Renal cortical epithelial cell (primary cell): ENCODE measurements at regions not wholly inside any gene's neighbourhood (a gene's known extent, or its start where the extent isn't known, plus 50 kb on each side); places are given as distances from the start of the nearest gene placed in this dataset.
"Not testable (repeated sequence)": the region's sequence is repeated elsewhere in the genome, so short reads cannot be mapped to it uniquely, and the experiment has no call there.

ENCODE experiments used
- DNase-seq: peaks from one replicate; pipeline ENCODE4 v3.0.0-alpha.2; 2011; ENCODE audit warnings: low read depth

GRCh38 chr2:210956101-210956500 lies 399.7 kb downstream of the CPS1 start:
- no peak for DNase-seq

GRCh38 chr2:210961249-210961648 lies 404.9 kb downstream of the CPS1 start:
- DNase-seq, result peak; percentile 78

- DNase-seq, result no peak
These were observed 407.0 kb downstream of the CPS1 start for GRCh38 chr2:210963386-210963785.

- DNase-seq, result peak; percentile 6
These were observed 407.9 kb downstream of the CPS1 start for GRCh38 chr2:210964141-210964764.

GRCh38 chr2:210965472-210965871 lies 409.1 kb downstream of the CPS1 start:
- DNase-seq, result no peak

- DNase-seq, result no peak
These were observed 409.9 kb downstream of the CPS1 start for GRCh38 chr2:210966330-210966729.

- DNase-seq, result no peak
These were observed 415.0 kb downstream of the CPS1 start for GRCh38 chr2:210971431-210971830.

GRCh38 chr2:210986806-210987205 lies 430.4 kb downstream of the CPS1 start:
- DNase-seq, result not testable (repeated sequence)

GRCh38 chr2:210991107-210991506 lies 434.7 kb downstream of the CPS1 start:
- DNase-seq, result no peak

GRCh38 chr2:210994104-210994503 lies 437.7 kb downstream of the CPS1 start:
- DNase-seq, result no peak

GRCh38 chr2:210997373-210997772 lies 441.0 kb downstream of the CPS1 start:
- DNase-seq, result no peak

GRCh38 chr2:210998334-210998733 lies 441.9 kb downstream of the CPS1 start:
- DNase-seq, result no peak

GRCh38 chr2:211014376-211014775 lies 458.0 kb downstream of the CPS1 start:
- DNase-seq, result no peak

GRCh38 chr2:211014906-211015305 lies 458.5 kb downstream of the CPS1 start:
- no peak for DNase-seq

- DNase-seq, result not testable (repeated sequence)
These were observed 468.7 kb downstream of the CPS1 start for GRCh38 chr2:211025089-211025488.

GRCh38 chr2:211026109-211026508 lies 469.7 kb downstream of the CPS1 start:
- DNase-seq, result no peak

GRCh38 chr2:211027976-211028375 lies 471.6 kb downstream of the CPS1 start:
- DNase-seq, result no peak

- peak; percentile 29 for DNase-seq
These were observed 477.4 kb downstream of the CPS1 start for GRCh38 chr2:211033765-211034164.

- DNase-seq, result peak; percentile 42
These were observed 479.3 kb downstream of the CPS1 start for GRCh38 chr2:211035548-211036185.

GRCh38 chr2:211045025-211045424 lies 488.6 kb downstream of the CPS1 start:
- peak; percentile 53 for DNase-seq

GRCh38 chr2:211049321-211050018 lies 493.1 kb downstream of the CPS1 start:
- DNase-seq, result no peak

GRCh38 chr2:211055438-211055837 lies 499.0 kb downstream of the CPS1 start:
- no peak for DNase-seq

- no peak for DNase-seq
These were observed 505.4 kb downstream of the CPS1 start for GRCh38 chr2:211061612-211062296.
